Type B pancreatic cell (in vitro differentiated cells): ENCODE measurements at regions not wholly inside any gene's neighbourhood (a gene's known extent, or its start where the extent isn't known, plus 50 kb on each side); places are given as distances from the start of the nearest gene placed in this dataset.

ENCODE experiments used
- DNase-seq: peaks from one replicate; pipeline ENCODE4 v3.0.0; 2021; ENCODE audit warnings: mixed read lengths; ENCODE audit not compliant: unreplicated experiment; ENCODE audit errors: extremely low spot score
- H3K27ac Mint-ChIP-seq: 2 replicates; pipeline ENCODE4 v1.8.0; 2021; ENCODE audit warnings: mild to moderate bottlenecking, mixed read lengths
- H3K27me3 Mint-ChIP-seq: 2 replicates; pipeline ENCODE4 v1.8.0; 2021; ENCODE audit warnings: mixed read lengths
- H3K36me3 Mint-ChIP-seq: 2 replicates; pipeline ENCODE4 v1.8.0; 2021; ENCODE audit warnings: mixed read lengths
- H3K4me1 Mint-ChIP-seq: one replicate; pipeline ENCODE4 v1.8.0; 2021; ENCODE audit warnings: mixed read lengths; ENCODE audit not compliant: unreplicated experiment
- H3K4me3 Mint-ChIP-seq: 2 replicates; pipeline ENCODE4 v1.8.0; 2021; ENCODE audit warnings: mild to moderate bottlenecking, mixed read lengths
- H3K9me3 Mint-ChIP-seq: 2 replicates; pipeline ENCODE4 v1.8.0; 2021; ENCODE audit warnings: mixed read lengths
- CTCF ChIP-seq: fragments of 200-600 bp; sonication (generic); conservative IDR thresholded peaks from 2 replicates; pipeline ENCODE4 v1.5.0; 2021; ENCODE audit warnings: antibody characterized with exemption, mild to moderate bottlenecking

- Mint-ChIP-seq H3K36me3 (no peaks in the 10 kb centered on the region), H3K4me1 (no peaks in the 10 kb centered on the region), H3K27me3 (no peaks in the 10 kb centered on the region), H3K9me3 (no peaks in the 10 kb centered on the region), H3K27ac (no peak overlapping the region), H3K4me3 (no peak overlapping the region)
- no peak for TF ChIP-seq CTCF
- DNase-seq, result no peak
Measured at GRCh38 chr12:82184844-82185243, 173.3 kb downstream of the CCDC59 start.

GRCh38 chr12:82182601-82183190 lies 175.5 kb downstream of the CCDC59 start:
- no peak for DNase-seq
- TF ChIP-seq CTCF, result no peak
- no peaks in the 10 kb centered on the region for H3K9me3 Mint-ChIP-seq
- H3K36me3 Mint-ChIP-seq, result no peaks in the 10 kb centered on the region
- no peak overlapping the region for H3K4me3 Mint-ChIP-seq
- no peak overlapping the region for H3K27ac Mint-ChIP-seq
- no peaks in the 10 kb centered on the region for H3K4me1 Mint-ChIP-seq
- no peaks in the 10 kb centered on the region for H3K27me3 Mint-ChIP-seq

GRCh38 chr12:82176761-82177490 lies 181.3 kb downstream of the CCDC59 start:
- Mint-ChIP-seq H3K9me3 (no peaks in the 10 kb centered on the region), H3K27ac (no peak overlapping the region), H3K27me3 (no peaks in the 10 kb centered on the region), H3K4me1 (peaks cover 5% of the 10 kb centered on the region), H3K4me3 (no peak overlapping the region), H3K36me3 (no peaks in the 10 kb centered on the region)
- no peak for DNase-seq
- TF ChIP-seq CTCF, result no peak

GRCh38 chr12:82176026-82176425 lies 182.2 kb downstream of the CCDC59 start:
- H3K27ac Mint-ChIP-seq, result no peak overlapping the region
- H3K4me3 Mint-ChIP-seq, result no peak overlapping the region
- H3K27me3 Mint-ChIP-seq, result no peaks in the 10 kb centered on the region
- TF ChIP-seq CTCF, result no peak
- peaks cover 5% of the 10 kb centered on the region for H3K4me1 Mint-ChIP-seq
- H3K36me3 Mint-ChIP-seq, result no peaks in the 10 kb centered on the region
- no peaks in the 10 kb centered on the region for H3K9me3 Mint-ChIP-seq
- no peak for DNase-seq

GRCh38 chr12:82174936-82175335 lies 183.3 kb downstream of the CCDC59 start:
- Mint-ChIP-seq H3K36me3 (no peaks in the 10 kb centered on the region), H3K27ac (no peak overlapping the region), H3K9me3 (no peaks in the 10 kb centered on the region), H3K27me3 (no peaks in the 10 kb centered on the region), H3K4me1 (peaks cover 5% of the 10 kb centered on the region), H3K4me3 (no peak overlapping the region)
- DNase-seq, result no peak
- no peak for TF ChIP-seq CTCF
